ENCODE measurements at regions not wholly inside any gene's neighbourhood (a gene's known extent, or its start where the extent isn't known, plus 50 kb on each side); places are given as distances from the start of the nearest gene placed in this dataset.

DNA sequence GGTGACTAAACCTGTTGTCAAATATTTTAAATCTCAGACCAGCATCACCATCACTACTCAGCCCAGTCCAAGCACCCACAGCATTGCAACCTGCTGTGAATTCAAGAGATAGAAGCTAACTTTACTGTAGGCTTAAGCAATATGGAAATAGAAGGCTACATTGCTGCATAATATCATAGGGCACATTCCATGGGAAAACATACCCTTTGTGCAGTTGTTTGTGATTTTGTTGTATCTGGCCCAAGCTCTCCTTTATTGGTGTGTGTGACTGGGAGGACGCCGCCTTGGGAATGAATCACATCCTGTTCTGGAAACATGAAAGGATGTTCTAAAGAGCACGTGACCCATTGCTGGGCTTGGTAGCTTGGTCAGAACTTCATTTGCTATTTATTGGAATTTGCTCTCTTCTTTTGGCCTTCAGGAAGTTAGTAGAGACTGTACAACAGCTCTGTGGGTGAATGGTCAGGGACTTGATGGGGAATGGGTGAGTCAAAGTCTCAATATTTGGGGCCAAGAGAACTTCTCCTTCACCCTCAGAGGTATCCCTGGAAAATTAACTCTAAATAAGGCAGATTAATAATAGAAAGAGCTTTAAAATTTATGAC is 106.8 kb upstream of the SERPINE2 start:
- no peak for ATAC-seq (ENCODE audit: low FRiP score)
- TF ChIP-seq, protein P1, sequence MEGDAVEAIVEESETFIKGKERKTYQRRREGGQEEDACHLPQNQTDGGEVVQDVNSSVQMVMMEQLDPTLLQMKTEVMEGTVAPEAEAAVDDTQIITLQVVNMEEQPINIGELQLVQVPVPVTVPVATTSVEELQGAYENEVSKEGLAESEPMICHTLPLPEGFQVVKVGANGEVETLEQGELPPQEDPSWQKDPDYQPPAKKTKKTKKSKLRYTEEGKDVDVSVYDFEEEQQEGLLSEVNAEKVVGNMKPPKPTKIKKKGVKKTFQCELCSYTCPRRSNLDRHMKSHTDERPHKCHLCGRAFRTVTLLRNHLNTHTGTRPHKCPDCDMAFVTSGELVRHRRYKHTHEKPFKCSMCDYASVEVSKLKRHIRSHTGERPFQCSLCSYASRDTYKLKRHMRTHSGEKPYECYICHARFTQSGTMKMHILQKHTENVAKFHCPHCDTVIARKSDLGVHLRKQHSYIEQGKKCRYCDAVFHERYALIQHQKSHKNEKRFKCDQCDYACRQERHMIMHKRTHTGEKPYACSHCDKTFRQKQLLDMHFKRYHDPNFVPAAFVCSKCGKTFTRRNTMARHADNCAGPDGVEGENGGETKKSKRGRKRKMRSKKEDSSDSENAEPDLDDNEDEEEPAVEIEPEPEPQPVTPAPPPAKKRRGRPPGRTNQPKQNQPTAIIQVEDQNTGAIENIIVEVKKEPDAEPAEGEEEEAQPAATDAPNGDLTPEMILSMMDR (IDR thresholded peaks at IDR 0.05) = no peak
- no peak for DNase-seq (ENCODE audit: low spot score)

DNA sequence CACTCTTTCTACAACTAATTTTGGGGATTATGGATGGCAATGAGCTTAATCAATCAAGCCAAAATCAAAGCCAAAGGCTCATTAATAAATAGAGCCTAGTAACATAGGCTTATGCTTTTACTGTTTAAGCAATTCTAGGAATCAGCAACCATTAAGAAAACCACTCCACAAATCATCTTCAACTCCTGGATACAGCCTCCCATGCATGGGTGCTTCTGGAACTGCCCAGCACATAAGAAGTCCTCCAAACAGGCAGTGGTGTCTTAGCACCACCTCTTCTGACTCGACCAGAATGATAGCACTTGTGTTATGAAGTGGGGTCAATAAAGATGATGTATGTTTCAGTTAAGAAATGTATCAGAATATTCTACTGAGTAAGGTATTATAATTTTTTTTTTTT is 104.4 kb upstream of the SERPINE2 start:
- no peak for DNase-seq (ENCODE audit: low spot score)
- TF ChIP-seq, protein P1 (IDR thresholded peaks at IDR 0.05) = no peak
- ATAC-seq (ENCODE audit: low FRiP score) = no peak

DNA sequence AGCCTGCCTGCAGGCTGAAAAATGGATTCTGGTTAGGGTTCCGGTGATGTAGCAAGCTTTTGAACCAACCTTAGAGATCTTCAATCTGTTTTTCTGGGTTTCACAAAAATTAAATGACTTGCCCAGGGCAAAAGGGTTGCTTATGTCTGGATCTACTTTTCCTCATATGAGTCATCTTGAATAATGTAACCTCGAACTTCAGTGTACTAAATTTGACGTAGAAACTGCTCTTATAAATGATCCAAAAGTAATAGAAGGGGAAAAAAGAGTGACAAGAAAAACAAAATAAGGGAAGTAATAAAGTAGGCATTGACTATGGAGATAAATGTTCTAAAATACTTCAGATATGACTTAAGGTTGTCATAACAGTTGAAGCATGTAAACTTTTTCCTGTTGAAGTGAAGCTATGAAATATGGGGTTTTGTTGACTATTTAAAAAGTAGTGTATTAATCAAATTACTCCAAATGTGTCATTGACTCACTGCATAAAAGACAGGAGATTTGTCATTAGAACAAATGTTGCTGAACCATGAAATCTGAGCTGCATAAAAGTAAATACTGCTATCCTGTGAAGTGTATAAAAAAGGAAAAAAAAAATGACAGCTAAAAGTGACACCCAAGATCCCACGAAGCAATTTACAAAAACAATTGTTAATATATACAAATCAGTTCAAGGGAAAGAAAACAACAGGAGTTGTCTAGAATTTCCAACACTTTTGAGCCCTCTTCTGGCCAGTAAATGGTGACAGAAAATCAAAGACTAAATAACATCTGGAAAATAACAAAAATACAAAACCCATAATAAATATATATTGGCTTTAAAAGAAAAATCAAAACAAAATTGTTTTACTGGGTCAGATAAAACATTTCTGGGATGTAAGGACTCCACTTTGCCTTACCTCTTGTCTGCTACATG is 103.6 kb upstream of the SERPINE2 start:
- TF ChIP-seq, protein P1 (IDR thresholded peaks at IDR 0.05) = no peak
- no peak for ATAC-seq (ENCODE audit: low FRiP score)
- DNase-seq (ENCODE audit: low spot score) = no peak

DNA sequence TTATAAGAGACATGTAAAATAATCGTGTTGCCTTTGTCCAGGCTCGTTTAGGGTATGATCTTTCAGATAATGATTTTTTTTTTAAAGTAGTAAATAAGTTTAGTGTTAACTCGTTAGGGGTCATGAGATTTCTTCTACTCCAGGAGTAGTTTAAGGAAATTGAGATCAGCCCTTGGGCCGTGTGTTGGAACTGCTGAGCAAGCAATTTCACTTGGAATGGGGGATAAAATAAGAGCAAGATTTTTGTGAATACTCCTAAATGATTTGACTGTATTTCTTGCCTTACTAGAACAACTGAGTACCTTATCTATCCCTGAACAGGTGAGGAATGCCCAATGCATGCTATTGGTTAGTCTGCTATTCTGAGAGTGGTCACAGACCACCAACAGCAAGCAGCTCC is 102.2 kb upstream of the SERPINE2 start:
- TF ChIP-seq, protein P1 (IDR thresholded peaks at IDR 0.05) = no peak
- no peak for ATAC-seq (ENCODE audit: low FRiP score)
- no peak for DNase-seq (ENCODE audit: low spot score)

DNA sequence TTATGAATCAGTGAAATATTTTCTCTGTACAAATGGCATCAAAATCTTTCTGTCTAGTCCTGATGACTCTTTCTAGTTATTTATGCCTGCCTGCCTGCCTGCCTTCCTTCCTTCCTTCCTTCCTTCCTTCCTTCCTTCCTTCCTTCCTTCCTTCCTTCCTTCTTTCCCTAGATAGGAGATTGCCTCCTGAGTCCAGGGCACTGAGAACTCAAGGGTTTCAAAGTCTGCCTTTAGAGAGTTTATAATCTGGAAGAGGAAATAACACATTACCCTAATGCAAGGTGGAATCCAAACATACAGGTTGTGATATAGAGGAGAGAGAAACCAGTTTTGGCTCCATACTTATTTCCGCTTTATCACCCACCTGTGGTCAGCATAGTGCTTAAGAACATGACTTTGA is 98.1 kb upstream of the SERPINE2 start:
- DNase-seq (ENCODE audit: low spot score) (no peak), ATAC-seq (ENCODE audit: low FRiP score) (no peak)
- TF ChIP-seq, protein P1 (IDR thresholded peaks at IDR 0.05) = no peak

DNA sequence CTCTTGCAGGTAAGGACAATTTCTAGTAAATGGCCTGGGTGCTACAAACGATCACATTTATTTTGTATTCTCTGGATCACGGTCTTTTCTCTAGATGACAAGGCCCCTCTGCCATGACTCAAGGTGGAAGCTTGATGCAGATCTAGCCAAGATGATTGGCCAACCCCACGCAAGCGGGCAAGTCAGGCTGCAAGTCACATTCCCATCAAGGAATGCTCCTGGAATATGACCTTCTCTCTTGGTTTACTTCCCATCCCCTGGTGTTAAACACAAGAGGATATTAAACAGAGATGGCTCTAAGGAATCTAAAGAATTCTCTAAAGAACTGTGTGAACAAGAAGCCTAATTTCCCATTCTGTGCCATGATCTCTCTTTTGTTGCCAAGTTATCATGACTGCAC is 97.3 kb upstream of the SERPINE2 start:
- ATAC-seq (ENCODE audit: low FRiP score) = no peak
- TF ChIP-seq, protein P1 (IDR thresholded peaks at IDR 0.05) = no peak
- no peak for DNase-seq (ENCODE audit: low spot score)

DNA sequence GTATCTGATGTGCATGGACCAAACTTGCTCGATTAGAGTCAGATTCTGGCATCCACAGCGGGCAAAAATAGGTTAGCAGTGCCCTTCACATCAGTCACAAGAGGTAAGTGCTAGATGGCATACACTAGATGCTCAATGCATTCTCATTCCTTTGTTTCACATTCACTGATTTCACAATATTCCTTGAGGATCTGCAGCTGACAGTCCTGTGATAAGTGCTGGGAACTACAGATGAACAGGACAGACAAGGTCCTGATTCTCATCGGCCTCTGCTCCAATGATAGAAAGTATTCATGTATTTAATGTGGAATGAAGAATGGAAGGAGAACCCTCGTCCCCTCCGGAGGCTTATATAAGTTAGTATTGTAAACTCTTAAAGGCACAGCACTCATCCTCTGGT is 96.8 kb upstream of the SERPINE2 start:
- TF ChIP-seq, protein P1 (IDR thresholded peaks at IDR 0.05) = no peak
- no peak for ATAC-seq (ENCODE audit: low FRiP score)

More for the DNA sequence above, 96.8 kb upstream of the SERPINE2 start:
- no peak for DNase-seq (ENCODE audit: low spot score)

All from omental fat pad (tissue), 3 donors.